Esophagus muscularis mucosa (tissue), 4 donors: ENCODE measurements at regions not wholly inside any gene's neighbourhood (a gene's known extent, or its start where the extent isn't known, plus 50 kb on each side); places are given as distances from the start of the nearest gene placed in this dataset.

Source experiments
- DNase-seq: peaks from one replicate; pipeline ENCODE4 v3.0.0-alpha.2; 2017; ENCODE audit errors: extremely low spot score
- H3K27ac ChIP-seq, 4 donors: fragments of 200-600 bp; sonication (generic); replicated peaks in 1 of 4; 1 replicate in 3 of 4; 2 replicates in 1 of 4; pipeline ENCODE4 v1.5.1; 2016 to 2019; ENCODE audit warnings: mild to moderate bottlenecking in 1 of 4
- H3K27me3 ChIP-seq, 4 donors: fragments of 200-600 bp; sonication (generic); one replicate each; pipeline versions ENCODE4 v1.5.1 to v1.6.0; 2016 to 2019
- H3K36me3 ChIP-seq, 4 donors: fragments of 200-600 bp; sonication (generic); one replicate each; pipeline ENCODE4 v1.5.1; 2016 to 2019
- H3K4me1 ChIP-seq, 4 donors: fragments of 200-600 bp; sonication (generic); one replicate each; pipeline ENCODE4 v1.5.1; 2016 to 2019
- H3K4me3 ChIP-seq, 4 donors: fragments of 200-600 bp; sonication (generic); 1 replicate in 2 of 4; 2 replicates in 2 of 4; pipeline ENCODE4 v1.5.1; 2016 to 2019; ENCODE audit warnings: mild to moderate bottlenecking in 4 of 4, moderate library complexity in 1 of 4
- H3K9me3 ChIP-seq, 4 donors: fragments of 200-600 bp; sonication (generic); 1 replicate in 3 of 4; 2 replicates in 1 of 4; pipeline ENCODE4 v1.5.1; 2016 to 2019
- EP300 ChIP-seq: sonication (generic); formaldehyde crosslinking; IDR thresholded peaks from one replicate; pipeline ENCODE4 v1.6.1; 2017; ENCODE audit warnings: antibody characterized with exemption
- POLR2A ChIP-seq: fragments of 450-650 bp; IDR thresholded peaks from one replicate; pipeline ENCODE4 v1.6.1; 2017; ENCODE audit warnings: antibody characterized with exemption, moderate library complexity, mild to moderate bottlenecking, low read depth
- POLR2AphosphoS5 ChIP-seq, 2 donors: sonication (generic); formaldehyde crosslinking; IDR thresholded peaks; one replicate each; pipeline ENCODE4 v1.6.1; 2017; ENCODE audit warnings: antibody characterized with exemption in 2 of 2
- WGBS: methylation state at CpG from one replicate; pipeline ENCODE4 v1.1.5; 2018; 5-methylcytosine and 5-hydroxymethylcytosine counted together
- intact Hi-C: fragments of 100-400 bp; cut with DNase I; formaldehyde crosslinking; loops from one replicate; pipeline ENCODE4 v1.15.1; 2023
- TF ChIP-seq, protein P1 (sequence below), 3 experiments: fragments of 200-600 bp in 2 of 3; fragments of 450-650 bp in 1 of 3; sonication (generic) in 2 of 3; IDR thresholded peaks; one replicate each; pipeline ENCODE4 v1.5.1; 2017 to 2019; ENCODE audit warnings: antibody characterized with exemption in 3 of 3, mild to moderate bottlenecking in 2 of 3, moderate library complexity in 1 of 3

- peak; percentile 94 for DNase-seq
- 40% methylated on average over 12 of the region's 12 CpGs for WGBS
- H3K27ac ChIP-seq = peak overlapping the region; percentile 64 to 81 (median 66)
Observed at GRCh38 chr2:18741895-18742732, 152.7 kb upstream of the NT5C1B start.

DNA sequence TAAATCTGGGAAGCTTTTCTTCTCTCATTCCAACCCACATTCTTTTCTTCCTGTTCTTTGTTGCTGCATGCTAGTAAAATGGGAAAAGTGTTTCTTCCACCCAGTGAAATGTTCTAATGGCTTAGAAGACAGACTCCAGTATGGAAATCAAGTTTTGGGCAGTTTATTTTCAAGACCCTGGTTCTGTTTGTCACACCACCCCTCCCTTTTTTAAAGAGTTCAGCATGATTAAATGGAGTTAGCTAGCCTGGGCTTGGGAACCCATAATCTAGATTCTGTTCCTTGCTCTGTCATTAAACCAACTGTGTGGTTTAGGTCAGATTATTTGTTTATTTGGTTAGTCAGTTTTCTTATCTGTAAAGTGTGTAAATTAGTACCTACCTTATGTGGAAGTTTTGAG lies 151.8 kb upstream of the NT5C1B start:
- H3K36me3 ChIP-seq = no peaks in the 10 kb centered on the region
- no peak for DNase-seq
- H3K27ac ChIP-seq = peak overlapping the region; percentile 64 to 81 (median 66)
- no peaks in the 10 kb centered on the region for H3K27me3 ChIP-seq
- no peak overlapping the region for H3K4me3 ChIP-seq
- H3K9me3 ChIP-seq = no peaks in the 10 kb centered on the region
- peaks cover 8 to 55% (median 40%) of the 10 kb centered on the region in 4 donors for H3K4me1 ChIP-seq
- intact Hi-C loops = loop anchor here (5.0 to 10.0 kb wide), 4 partner anchors 179 to 354 kb away; partner anchors contain the start of gene RDH14
- TF ChIP-seq POLR2A = no peak
- TF ChIP-seq, protein P1, sequence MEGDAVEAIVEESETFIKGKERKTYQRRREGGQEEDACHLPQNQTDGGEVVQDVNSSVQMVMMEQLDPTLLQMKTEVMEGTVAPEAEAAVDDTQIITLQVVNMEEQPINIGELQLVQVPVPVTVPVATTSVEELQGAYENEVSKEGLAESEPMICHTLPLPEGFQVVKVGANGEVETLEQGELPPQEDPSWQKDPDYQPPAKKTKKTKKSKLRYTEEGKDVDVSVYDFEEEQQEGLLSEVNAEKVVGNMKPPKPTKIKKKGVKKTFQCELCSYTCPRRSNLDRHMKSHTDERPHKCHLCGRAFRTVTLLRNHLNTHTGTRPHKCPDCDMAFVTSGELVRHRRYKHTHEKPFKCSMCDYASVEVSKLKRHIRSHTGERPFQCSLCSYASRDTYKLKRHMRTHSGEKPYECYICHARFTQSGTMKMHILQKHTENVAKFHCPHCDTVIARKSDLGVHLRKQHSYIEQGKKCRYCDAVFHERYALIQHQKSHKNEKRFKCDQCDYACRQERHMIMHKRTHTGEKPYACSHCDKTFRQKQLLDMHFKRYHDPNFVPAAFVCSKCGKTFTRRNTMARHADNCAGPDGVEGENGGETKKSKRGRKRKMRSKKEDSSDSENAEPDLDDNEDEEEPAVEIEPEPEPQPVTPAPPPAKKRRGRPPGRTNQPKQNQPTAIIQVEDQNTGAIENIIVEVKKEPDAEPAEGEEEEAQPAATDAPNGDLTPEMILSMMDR (IDR thresholded peaks at IDR 0.05) = no peak
- TF ChIP-seq EP300 = no peak
- TF ChIP-seq POLR2AphosphoS5 (IDR thresholded peaks at IDR 0.05) = no peak

More at GRCh38 chr2:18741895-18742732, 152.7 kb upstream of the NT5C1B start:
- H3K9me3 ChIP-seq = no peaks in the 10 kb centered on the region
- H3K4me1 ChIP-seq = peaks cover 8 to 61% (median 40%) of the 10 kb centered on the region in 4 donors
- H3K36me3 ChIP-seq = no peaks in the 10 kb centered on the region
- H3K27me3 ChIP-seq = no peaks in the 10 kb centered on the region
- intact Hi-C loops = loop anchor here (2.0 to 10.0 kb wide), 5 partner anchors 180 to 355 kb away; partner anchors contain the start of gene RDH14
- peak overlapping the region in 2 of 4 donors; percentile 13 to 16 for H3K4me3 ChIP-seq
- TF ChIP-seq, protein P1 (IDR thresholded peaks at IDR 0.05) = peak; percentile 22 to 42 (median 23)
- TF ChIP-seq EP300 = no peak
- TF ChIP-seq POLR2AphosphoS5 (IDR thresholded peaks at IDR 0.05) = peak; percentile 78 to 79

- peak overlapping the region; percentile 2 to 81 (median 49) for H3K27ac ChIP-seq
Observed at GRCh38 chr2:18740474-18740881, 151.1 kb upstream of the NT5C1B start.

DNA sequence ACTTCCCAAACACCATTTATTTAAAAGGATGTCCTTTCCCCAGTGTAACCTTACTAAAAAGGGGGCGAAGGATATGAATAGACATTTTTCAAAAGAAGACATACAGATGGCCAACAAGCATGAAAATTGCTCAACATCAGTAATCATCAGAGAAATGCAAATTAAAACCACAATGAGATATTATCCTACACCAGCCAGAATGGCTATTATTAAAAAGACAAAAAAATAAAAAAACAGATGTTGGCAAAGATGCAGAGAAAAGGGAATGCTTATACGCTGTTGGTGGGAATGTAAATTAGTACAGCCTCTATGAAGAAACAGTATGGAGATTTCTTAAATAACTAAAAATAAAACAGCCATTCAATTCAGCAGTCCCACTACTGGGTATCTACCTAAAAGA lies 142.3 kb upstream of the NT5C1B start:
- Histone ChIP-seq H3K9me3 (no peaks in the 10 kb centered on the region), H3K4me3 (no peak overlapping the region), H3K4me1 (no peaks in the 10 kb centered on the region), H3K27ac (no peak overlapping the region), H3K36me3 (no peaks in the 10 kb centered on the region), H3K27me3 (no peaks in the 10 kb centered on the region)
- DNase-seq = no peak
- intact Hi-C loops = no loop called here
- 91% methylated on average over 2 of the region's 2 CpGs for WGBS
- no peak for TF ChIP-seq POLR2A
- TF ChIP-seq EP300 = no peak
- TF ChIP-seq POLR2AphosphoS5 (IDR thresholded peaks at IDR 0.05) = no peak
- TF ChIP-seq, protein P1 (IDR thresholded peaks at IDR 0.05) = no peak

More at GRCh38 chr2:18740474-18740881, 151.1 kb upstream of the NT5C1B start:
- no peak for TF ChIP-seq POLR2AphosphoS5 (IDR thresholded peaks at IDR 0.05)
- TF ChIP-seq EP300 = no peak
- TF ChIP-seq, protein P1 (IDR thresholded peaks at IDR 0.05) = no peak
- TF ChIP-seq POLR2A = no peak
- WGBS = 75% methylated on average over 7 of the region's 7 CpGs
- DNase-seq = no peak
- Histone ChIP-seq H3K27me3 (no peaks in the 10 kb centered on the region), H3K36me3 (no peaks in the 10 kb centered on the region), H3K9me3 (no peaks in the 10 kb centered on the region), H3K4me1 (peaks cover 8 to 48% (median 34%) of the 10 kb centered on the region in 4 donors), H3K4me3 (no peak overlapping the region)
- intact Hi-C loops = loop anchor here (5.0 to 10.0 kb wide), 4 partner anchors 178 to 353 kb away; partner anchors contain the start of gene RDH14
